Astrocyte (in vitro differentiated cells and primary cell): ENCODE measurements at regions not wholly inside any gene's neighbourhood (a gene's known extent, or its start where the extent isn't known, plus 50 kb on each side); places are given as distances from the start of the nearest gene placed in this dataset.

Experiments
- EZH2 ChIP-seq: IDR thresholded peaks from 2 replicates; pipeline ENCODE4 v1.6.1; 2012; ENCODE audit warnings: mild to moderate bottlenecking, low read length, inconsistent platforms; ENCODE audit not compliant: insufficient read depth
- TF ChIP-seq, protein P1 (sequence below): IDR thresholded peaks from 2 replicates; pipeline ENCODE4 v1.5.1; 2011; ENCODE audit warnings: low read depth, mild to moderate bottlenecking, inconsistent platforms, low read length, moderate library complexity; ENCODE audit not compliant: insufficient read depth

DNA sequence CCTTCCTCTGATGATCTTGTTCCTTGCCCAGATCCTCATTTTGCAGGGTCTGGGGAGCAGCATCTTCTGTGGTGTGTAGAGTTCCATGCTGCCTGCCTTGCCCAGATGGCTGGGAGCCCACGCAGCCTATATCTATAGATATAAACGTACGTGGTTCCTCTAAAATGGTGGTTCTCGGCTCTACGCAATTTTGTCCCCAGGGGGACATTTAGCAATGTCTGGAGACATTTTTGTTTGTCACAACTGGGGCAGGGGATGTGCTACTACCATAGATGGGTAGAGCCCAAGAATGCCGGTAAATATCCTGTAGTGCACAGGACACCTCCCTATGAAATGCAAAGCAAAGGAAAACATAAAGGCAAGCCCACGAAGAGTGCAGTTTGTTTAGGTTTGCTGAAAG lies 98.4 kb upstream of the SPACA1 start:
- TF ChIP-seq EZH2: no peak
- TF ChIP-seq, protein P1, sequence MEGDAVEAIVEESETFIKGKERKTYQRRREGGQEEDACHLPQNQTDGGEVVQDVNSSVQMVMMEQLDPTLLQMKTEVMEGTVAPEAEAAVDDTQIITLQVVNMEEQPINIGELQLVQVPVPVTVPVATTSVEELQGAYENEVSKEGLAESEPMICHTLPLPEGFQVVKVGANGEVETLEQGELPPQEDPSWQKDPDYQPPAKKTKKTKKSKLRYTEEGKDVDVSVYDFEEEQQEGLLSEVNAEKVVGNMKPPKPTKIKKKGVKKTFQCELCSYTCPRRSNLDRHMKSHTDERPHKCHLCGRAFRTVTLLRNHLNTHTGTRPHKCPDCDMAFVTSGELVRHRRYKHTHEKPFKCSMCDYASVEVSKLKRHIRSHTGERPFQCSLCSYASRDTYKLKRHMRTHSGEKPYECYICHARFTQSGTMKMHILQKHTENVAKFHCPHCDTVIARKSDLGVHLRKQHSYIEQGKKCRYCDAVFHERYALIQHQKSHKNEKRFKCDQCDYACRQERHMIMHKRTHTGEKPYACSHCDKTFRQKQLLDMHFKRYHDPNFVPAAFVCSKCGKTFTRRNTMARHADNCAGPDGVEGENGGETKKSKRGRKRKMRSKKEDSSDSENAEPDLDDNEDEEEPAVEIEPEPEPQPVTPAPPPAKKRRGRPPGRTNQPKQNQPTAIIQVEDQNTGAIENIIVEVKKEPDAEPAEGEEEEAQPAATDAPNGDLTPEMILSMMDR: no peak
